ENCODE measurements at regions not wholly inside any gene's neighbourhood (a gene's known extent, or its start where the extent isn't known, plus 50 kb on each side); places are given as distances from the start of the nearest gene placed in this dataset.
A peak's percentile ranks its signal among the peaks of the same experiment; 100 is the strongest.
"Not testable (repeated sequence)": the region's sequence is repeated elsewhere in the genome, so short reads cannot be mapped to it uniquely, and the experiment has no call there.

- ATAC-seq (no peak), DNase-seq (no peak)
- TF ChIP-seq CTCF (IDR thresholded peaks at IDR 0.05): no peak
- Histone ChIP-seq H3K4me1 (no peaks in the 10 kb centered on the region), H3K9me3 (no peaks in the 10 kb centered on the region), H3K36me3 (no peaks in the 10 kb centered on the region), H3K27me3 (no peaks in the 10 kb centered on the region), H3K4me3 (no peak overlapping the region), H3K27ac (no peak overlapping the region)
- intact Hi-C loops (cut with DNase I): no loop called here
Measured at GRCh38 chr21:28485301-28486022, 507.2 kb downstream of the LTN1 start.

- intact Hi-C loops (cut with DNase I): no loop called here
- ATAC-seq: no peak
Measured at GRCh38 chr21:28483301-28484035, 509.2 kb downstream of the LTN1 start.

GRCh38 chr21:28482657-28483056 lies 510.0 kb downstream of the LTN1 start:
- no peak overlapping the region for H3K27ac ChIP-seq
- no peaks in the 10 kb centered on the region for H3K9me3 ChIP-seq
- TF ChIP-seq CTCF (IDR thresholded peaks at IDR 0.05): no peak
- no peaks in the 10 kb centered on the region for H3K27me3 ChIP-seq
- intact Hi-C loops (cut with DNase I): no loop called here
- no peaks in the 10 kb centered on the region for H3K36me3 ChIP-seq
- H3K4me3 ChIP-seq: no peak overlapping the region
- ATAC-seq: no peak
- no peaks in the 10 kb centered on the region for H3K4me1 ChIP-seq
- DNase-seq: no peak

More at GRCh38 chr21:28483301-28484035, 509.2 kb downstream of the LTN1 start:
- Histone ChIP-seq H3K9me3 (no peaks in the 10 kb centered on the region), H3K36me3 (no peaks in the 10 kb centered on the region), H3K4me3 (no peak overlapping the region), H3K27ac (no peak overlapping the region), H3K4me1 (no peaks in the 10 kb centered on the region), H3K27me3 (no peaks in the 10 kb centered on the region)
- DNase-seq: no peak
- no peak for TF ChIP-seq CTCF (IDR thresholded peaks at IDR 0.05)

GRCh38 chr21:28480470-28480869 lies 512.2 kb downstream of the LTN1 start:
- DNase-seq (no peak), ATAC-seq (no peak)
- no peak for TF ChIP-seq CTCF (IDR thresholded peaks at IDR 0.05)
- H3K27me3 ChIP-seq: no peaks in the 10 kb centered on the region
- no peaks in the 10 kb centered on the region for H3K36me3 ChIP-seq
- intact Hi-C loops (cut with DNase I): no loop called here
- H3K4me3 ChIP-seq: no peak overlapping the region
- no peaks in the 10 kb centered on the region for H3K4me1 ChIP-seq
- H3K27ac ChIP-seq: no peak overlapping the region
- H3K9me3 ChIP-seq: no peaks in the 10 kb centered on the region

GRCh38 chr21:28473530-28474220 lies 519.0 kb downstream of the LTN1 start:
- DNase-seq (peak in 2 of 4 donors; percentile 36 to 73), ATAC-seq (peak; percentile 36)
- Histone ChIP-seq H3K27me3 (no peaks in the 10 kb centered on the region), H3K4me3 (no peak overlapping the region), H3K27ac (no peak overlapping the region), H3K9me3 (no peaks in the 10 kb centered on the region), H3K4me1 (no peaks in the 10 kb centered on the region), H3K36me3 (no peaks in the 10 kb centered on the region)
- intact Hi-C loops (cut with DNase I): no loop called here
- no peak for TF ChIP-seq CTCF (IDR thresholded peaks at IDR 0.05)

GRCh38 chr21:28472543-28472942 lies 520.1 kb downstream of the LTN1 start:
- H3K27me3 ChIP-seq; H3K4me1 ChIP-seq; intact Hi-C loops (cut with DNase I); ATAC-seq; DNase-seq; H3K4me3 ChIP-seq; H3K9me3 ChIP-seq; H3K27ac ChIP-seq; H3K36me3 ChIP-seq: not testable (repeated sequence)

Measured in left lung (tissue), 4 donors.